ENCODE measurements at regions not wholly inside any gene's neighbourhood (a gene's known extent, or its start where the extent isn't known, plus 50 kb on each side); places are given as distances from the start of the nearest gene placed in this dataset.

GRCh38 chr14:53495846-53496343 is 342.8 kb upstream of the DDHD1 start:
- no peak for TF ChIP-seq CTCF (IDR thresholded peaks at IDR 0.05; ENCODE audit: low read depth, low read length)
- no peak for DNase-seq (ENCODE audit: low read depth, low spot score)
- no peak overlapping the region for H3K27ac ChIP-seq (ENCODE audit: low read depth, low read length)
- no peaks in the 10 kb centered on the region for H3K27me3 ChIP-seq (ENCODE audit: control insufficient read depth, insufficient read depth, low read length)
- no peak overlapping the region for H3K4me3 ChIP-seq (ENCODE audit: low read depth, low read length)
- no peaks in the 10 kb centered on the region for H3K9me3 ChIP-seq (ENCODE audit: control insufficient read depth, insufficient read depth, low read length)
- ChIA-PET POLR2A (no interaction called here), CTCF (no interaction called here)

GRCh38 chr14:53494587-53494986 is 341.5 kb upstream of the DDHD1 start:
- H3K4me3 ChIP-seq (ENCODE audit: low read depth, low read length): no peak overlapping the region
- ChIA-PET POLR2A (no interaction called here), CTCF (no interaction called here)
- H3K9me3 ChIP-seq (ENCODE audit: control insufficient read depth, insufficient read depth, low read length): no peaks in the 10 kb centered on the region
- H3K27me3 ChIP-seq (ENCODE audit: control insufficient read depth, insufficient read depth, low read length): no peaks in the 10 kb centered on the region
- no peak overlapping the region for H3K27ac ChIP-seq (ENCODE audit: low read depth, low read length)
- TF ChIP-seq CTCF (IDR thresholded peaks at IDR 0.05; ENCODE audit: low read depth, low read length): no peak
- DNase-seq (ENCODE audit: low read depth, low spot score): no peak

GRCh38 chr14:53493860-53494259 is 340.7 kb upstream of the DDHD1 start:
- H3K4me3 ChIP-seq (ENCODE audit: low read depth, low read length): no peak overlapping the region
- TF ChIP-seq CTCF (IDR thresholded peaks at IDR 0.05; ENCODE audit: low read depth, low read length): no peak
- ChIA-PET POLR2A (no interaction called here), CTCF (no interaction called here)
- H3K27me3 ChIP-seq (ENCODE audit: control insufficient read depth, insufficient read depth, low read length): no peaks in the 10 kb centered on the region
- no peak for DNase-seq (ENCODE audit: low read depth, low spot score)
- H3K27ac ChIP-seq (ENCODE audit: low read depth, low read length): no peak overlapping the region
- no peaks in the 10 kb centered on the region for H3K9me3 ChIP-seq (ENCODE audit: control insufficient read depth, insufficient read depth, low read length)

GRCh38 chr14:53493320-53493719 is 340.2 kb upstream of the DDHD1 start:
- Histone ChIP-seq H3K27me3 (ENCODE audit: control insufficient read depth, insufficient read depth, low read length) (no peaks in the 10 kb centered on the region), H3K4me3 (ENCODE audit: low read depth, low read length) (no peak overlapping the region), H3K27ac (ENCODE audit: low read depth, low read length) (no peak overlapping the region), H3K9me3 (ENCODE audit: control insufficient read depth, insufficient read depth, low read length) (no peaks in the 10 kb centered on the region)
- no peak for TF ChIP-seq CTCF (IDR thresholded peaks at IDR 0.05; ENCODE audit: low read depth, low read length)
- ChIA-PET POLR2A (no interaction called here), CTCF (no interaction called here)
- no peak for DNase-seq (ENCODE audit: low read depth, low spot score)

- no peaks in the 10 kb centered on the region for H3K27me3 ChIP-seq (ENCODE audit: control insufficient read depth, insufficient read depth, low read length)
- POLR2A ChIA-PET: no interaction called here
- DNase-seq (ENCODE audit: low read depth, low spot score): no peak
- no peak overlapping the region for H3K27ac ChIP-seq (ENCODE audit: low read depth, low read length)
- CTCF ChIA-PET: no interaction called here
- no peak overlapping the region for H3K4me3 ChIP-seq (ENCODE audit: low read depth, low read length)
- no peak for TF ChIP-seq CTCF (IDR thresholded peaks at IDR 0.05; ENCODE audit: low read depth, low read length)
- H3K9me3 ChIP-seq (ENCODE audit: control insufficient read depth, insufficient read depth, low read length): no peaks in the 10 kb centered on the region
Observed at GRCh38 chr14:53491884-53492277, 338.8 kb upstream of the DDHD1 start.
